C4-2B (cell line): ENCODE measurements at regions not wholly inside any gene's neighbourhood (a gene's known extent, or its start where the extent isn't known, plus 50 kb on each side); places are given as distances from the start of the nearest gene placed in this dataset.
"Not testable (repeated sequence)": the region's sequence is repeated elsewhere in the genome, so short reads cannot be mapped to it uniquely, and the experiment has no call there.

Source experiments
- H3K27ac ChIP-seq: fragments of 450-650 bp; 2 replicates; pipeline ENCODE4 v1.5.1; 2017
- ZFX ChIP-seq: fragments of 450-650 bp; IDR thresholded peaks from 2 replicates; pipeline ENCODE4 v1.6.1; 2017
- TF ChIP-seq, protein P1 (sequence below): fragments of 450-650 bp; conservative IDR thresholded peaks from 2 replicates; pipeline ENCODE4 v1.5.1; 2017; ENCODE audit warnings: mild to moderate bottlenecking

DNA sequence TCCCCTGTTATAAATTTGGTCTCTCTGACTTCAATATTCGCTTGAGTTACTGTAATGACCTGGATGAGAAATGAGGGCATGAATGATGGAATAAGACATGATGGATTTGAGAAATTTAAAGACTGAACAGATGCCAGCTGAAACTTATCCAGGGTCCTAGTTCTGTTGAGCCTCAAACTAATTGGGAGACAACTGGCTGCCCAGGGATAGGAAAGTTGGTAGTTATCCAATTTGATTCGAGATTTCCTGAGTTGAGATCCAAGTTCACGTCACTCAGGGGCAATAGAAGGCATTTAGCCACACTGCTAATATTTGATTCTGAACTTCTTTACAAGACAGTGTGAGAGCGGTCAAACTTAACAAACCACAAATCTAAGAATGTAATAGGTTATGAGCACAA is 159.0 kb upstream of the CXCL13 start:
- no peak overlapping the region for H3K27ac ChIP-seq

DNA sequence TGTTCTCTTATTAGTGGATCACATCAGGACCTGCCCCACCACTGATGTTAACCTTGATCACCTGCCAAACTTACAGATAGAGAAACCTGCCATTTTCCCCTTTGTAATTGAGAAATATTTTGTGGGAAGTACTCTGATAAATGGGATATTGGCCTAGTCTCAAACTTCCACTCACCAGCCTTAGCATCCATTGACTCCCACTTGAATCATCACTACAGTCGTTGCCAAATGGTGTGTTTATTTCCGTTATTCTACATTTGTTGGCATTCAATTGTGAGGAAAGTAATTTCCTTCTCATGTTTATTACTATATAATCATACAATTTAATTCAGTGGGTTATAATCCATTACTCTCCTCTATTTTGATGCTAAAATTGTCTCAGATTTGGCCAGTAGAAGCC is 156.4 kb upstream of the CXCL13 start:
- TF ChIP-seq, protein P1, sequence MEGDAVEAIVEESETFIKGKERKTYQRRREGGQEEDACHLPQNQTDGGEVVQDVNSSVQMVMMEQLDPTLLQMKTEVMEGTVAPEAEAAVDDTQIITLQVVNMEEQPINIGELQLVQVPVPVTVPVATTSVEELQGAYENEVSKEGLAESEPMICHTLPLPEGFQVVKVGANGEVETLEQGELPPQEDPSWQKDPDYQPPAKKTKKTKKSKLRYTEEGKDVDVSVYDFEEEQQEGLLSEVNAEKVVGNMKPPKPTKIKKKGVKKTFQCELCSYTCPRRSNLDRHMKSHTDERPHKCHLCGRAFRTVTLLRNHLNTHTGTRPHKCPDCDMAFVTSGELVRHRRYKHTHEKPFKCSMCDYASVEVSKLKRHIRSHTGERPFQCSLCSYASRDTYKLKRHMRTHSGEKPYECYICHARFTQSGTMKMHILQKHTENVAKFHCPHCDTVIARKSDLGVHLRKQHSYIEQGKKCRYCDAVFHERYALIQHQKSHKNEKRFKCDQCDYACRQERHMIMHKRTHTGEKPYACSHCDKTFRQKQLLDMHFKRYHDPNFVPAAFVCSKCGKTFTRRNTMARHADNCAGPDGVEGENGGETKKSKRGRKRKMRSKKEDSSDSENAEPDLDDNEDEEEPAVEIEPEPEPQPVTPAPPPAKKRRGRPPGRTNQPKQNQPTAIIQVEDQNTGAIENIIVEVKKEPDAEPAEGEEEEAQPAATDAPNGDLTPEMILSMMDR, result no peak
- no peak for TF ChIP-seq ZFX
- no peak overlapping the region for H3K27ac ChIP-seq

More for the DNA sequence above, 159.0 kb upstream of the CXCL13 start:
- TF ChIP-seq, protein P1, result no peak
- no peak for TF ChIP-seq ZFX

DNA sequence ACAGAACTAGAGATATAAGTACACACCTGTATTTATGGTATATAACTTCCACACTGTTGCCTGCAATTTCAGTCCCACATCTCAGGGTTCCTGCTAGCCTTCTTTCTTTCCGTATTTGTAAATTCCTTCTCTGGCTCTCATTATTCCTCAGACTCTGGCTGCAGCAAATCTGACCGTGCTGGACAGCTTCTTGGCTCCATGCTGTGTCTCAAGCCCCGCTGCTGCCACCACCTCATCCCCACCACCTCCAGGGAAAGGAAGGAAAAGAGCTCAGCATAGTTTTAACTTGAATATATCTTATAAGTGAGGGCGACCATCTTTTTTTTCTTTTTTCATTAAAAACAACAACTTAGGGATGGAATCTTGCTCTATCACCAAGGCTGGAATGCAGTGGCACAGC is 155.6 kb upstream of the CXCL13 start:
- no peak for TF ChIP-seq ZFX
- TF ChIP-seq, protein P1, result no peak
- H3K27ac ChIP-seq, result no peak overlapping the region

DNA sequence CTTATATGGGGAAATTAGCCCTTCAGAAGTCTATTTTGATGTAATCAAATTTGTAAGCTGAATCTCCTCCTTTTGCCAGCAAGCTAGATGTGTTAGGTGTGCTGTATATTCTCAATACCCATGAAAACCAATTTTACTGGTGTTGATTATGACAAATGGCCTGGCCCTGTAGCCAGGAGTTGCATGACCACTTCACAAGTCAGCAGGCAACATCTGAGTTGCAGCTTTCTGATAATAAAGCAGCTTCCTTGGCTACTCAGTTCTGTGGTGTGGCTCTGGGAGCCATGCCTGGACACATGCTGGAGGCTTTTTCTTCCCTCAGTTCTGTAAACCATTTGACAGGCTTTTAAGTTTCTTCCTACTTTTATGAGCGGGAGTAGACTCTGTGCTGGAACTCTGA is 154.1 kb upstream of the CXCL13 start:
- no peak for TF ChIP-seq ZFX
- TF ChIP-seq, protein P1, result no peak
- no peak overlapping the region for H3K27ac ChIP-seq

DNA sequence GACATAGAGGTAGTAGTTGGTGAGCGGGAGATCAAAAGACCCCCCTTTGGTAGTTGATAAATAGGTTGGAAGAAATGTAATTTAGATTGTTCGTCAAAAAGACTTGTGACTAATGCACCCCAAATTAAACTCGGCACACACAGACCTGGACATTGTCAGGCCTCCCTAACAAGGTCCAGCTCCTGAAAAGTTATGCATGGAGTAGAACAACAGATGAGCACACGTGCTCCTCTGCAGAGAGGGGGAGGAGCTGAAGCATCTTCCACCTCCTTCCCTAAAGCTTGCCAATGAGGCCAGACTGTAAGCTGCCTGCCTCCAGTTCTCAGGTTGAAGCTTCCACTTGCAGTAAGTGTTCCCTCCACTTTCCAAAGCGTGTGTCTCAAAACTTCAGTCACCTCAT is 153.5 kb upstream of the CXCL13 start:
- H3K27ac ChIP-seq, result not testable (repeated sequence)

DNA sequence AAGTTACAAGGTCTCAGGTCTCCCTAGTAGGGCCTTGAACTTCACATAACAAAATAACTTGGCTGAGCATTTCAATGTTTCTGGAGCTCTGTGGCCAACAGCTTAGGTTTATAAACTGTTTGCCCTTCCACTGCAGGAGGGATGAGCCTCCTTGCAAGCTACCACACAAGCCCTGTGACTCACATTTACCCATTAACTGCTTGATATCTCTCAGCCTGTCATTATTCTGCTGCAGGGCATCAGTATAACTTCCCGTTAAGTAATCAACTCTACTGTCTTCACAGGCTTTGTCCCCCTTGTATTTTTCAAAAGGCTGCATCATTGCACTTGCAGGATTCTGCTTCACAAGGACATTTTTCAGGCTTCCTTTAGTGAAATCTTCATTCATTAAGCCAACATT is 151.7 kb upstream of the CXCL13 start:
- H3K27ac ChIP-seq, result no peak overlapping the region

DNA sequence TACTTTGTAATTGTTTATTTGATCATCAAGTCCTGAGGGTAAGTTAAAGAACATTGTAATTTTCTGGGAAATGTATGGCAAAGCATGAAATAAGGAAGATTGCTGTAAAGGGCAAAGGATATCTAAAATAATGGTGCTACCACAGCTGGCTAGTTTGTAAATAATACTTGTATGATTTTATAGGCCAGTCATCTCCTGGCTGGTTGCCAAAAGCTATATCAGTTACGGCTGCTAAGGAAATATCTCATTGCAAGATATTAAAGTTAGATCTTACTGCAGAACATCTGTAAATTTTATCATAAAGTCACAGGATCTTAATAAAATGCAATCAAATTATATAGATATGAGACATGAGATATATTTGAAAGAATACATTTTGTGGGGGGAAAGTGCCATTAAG is 150.8 kb upstream of the CXCL13 start:
- TF ChIP-seq, protein P1, result no peak
- no peak for TF ChIP-seq ZFX
- no peak overlapping the region for H3K27ac ChIP-seq

More for the DNA sequence above, 151.7 kb upstream of the CXCL13 start:
- TF ChIP-seq ZFX, result no peak
- TF ChIP-seq, protein P1, result no peak

DNA sequence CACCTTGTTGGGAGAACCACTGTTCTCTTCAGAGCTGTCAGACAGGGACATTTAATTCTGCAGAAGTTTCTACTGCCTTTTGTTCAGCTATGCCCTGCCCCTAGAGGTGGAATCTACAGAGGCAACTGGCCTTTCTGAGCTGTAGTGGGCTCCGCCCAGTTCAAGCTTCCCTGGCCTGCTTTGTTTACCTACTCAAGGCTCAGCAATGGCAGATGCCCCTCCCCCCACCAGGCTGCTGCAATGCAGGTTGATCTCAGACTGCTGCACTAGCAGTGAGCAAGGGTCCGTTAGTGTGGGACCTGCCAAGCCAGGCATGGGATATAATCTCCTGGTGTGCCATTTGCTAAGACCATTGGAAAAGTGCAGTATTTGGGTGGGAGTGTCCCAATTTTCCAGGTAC is 141.5 kb upstream of the CXCL13 start:
- not testable (repeated sequence) for H3K27ac ChIP-seq

DNA sequence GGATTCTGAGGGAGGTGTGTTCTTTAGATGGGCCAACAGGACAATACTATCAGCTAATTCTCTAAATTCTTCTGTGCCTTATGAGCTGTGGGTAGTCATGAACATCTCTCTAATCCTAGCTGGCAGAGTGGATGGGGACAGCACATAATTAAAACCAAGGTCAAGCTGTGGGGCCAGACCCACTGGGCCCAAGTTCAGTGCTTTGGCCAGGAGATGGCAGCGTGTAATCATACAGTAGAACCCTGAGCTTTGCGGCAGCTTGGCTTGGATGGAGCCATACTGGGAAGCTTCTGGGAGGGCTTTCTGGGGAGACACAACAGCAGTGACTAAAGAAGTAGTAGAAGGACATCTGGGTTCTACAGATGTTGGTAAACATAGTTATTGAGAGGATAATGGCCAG is 140.3 kb upstream of the CXCL13 start:
- TF ChIP-seq, protein P1, result peak; percentile 40
- no peak for TF ChIP-seq ZFX
- no peak overlapping the region for H3K27ac ChIP-seq
